Spleen (tissue), 7 donors: ENCODE measurements at regions not wholly inside any gene's neighbourhood (a gene's known extent, or its start where the extent isn't known, plus 50 kb on each side); places are given as distances from the start of the nearest gene placed in this dataset.

Experiments used
- POLR2A ChIP-seq, 3 donors: fragments of 450-650 bp; IDR thresholded peaks; one replicate each; pipeline ENCODE4 v1.5.1; 2017; ENCODE audit warnings: antibody characterized with exemption in 3 of 3, mild to moderate bottlenecking in 1 of 3
- POLR2AphosphoS5 ChIP-seq, 3 donors: sonication (generic); formaldehyde crosslinking; IDR thresholded peaks; one replicate each; pipeline ENCODE4 v1.5.1; 2017; ENCODE audit warnings: antibody characterized with exemption in 3 of 3
- TF ChIP-seq, protein P1 (sequence below), 11 experiments: fragments of 200-600 bp in 7 of 11; fragments of 450-650 bp in 4 of 11; sonication (generic) in 4 of 11; IDR thresholded peaks in 8 of 11; conservative IDR thresholded peaks in 3 of 11; 1 replicate in 7 of 11; 2 replicates in 4 of 11; pipeline versions ENCODE4 v1.4.0 to v1.8.0; 2016 to 2021; ENCODE audit warnings: antibody characterized with exemption in 11 of 11, inconsistent platforms in 4 of 11, mild to moderate bottlenecking in 1 of 11
- donor health status: DM: no; HTN: no; CAD: no; lungs with moderate emphysema.
- donor health status: DM: no; HTN: no; CAD: no.
- donor health status: DM: no; HTN: no; CAD: no.

- TF ChIP-seq, protein P1, sequence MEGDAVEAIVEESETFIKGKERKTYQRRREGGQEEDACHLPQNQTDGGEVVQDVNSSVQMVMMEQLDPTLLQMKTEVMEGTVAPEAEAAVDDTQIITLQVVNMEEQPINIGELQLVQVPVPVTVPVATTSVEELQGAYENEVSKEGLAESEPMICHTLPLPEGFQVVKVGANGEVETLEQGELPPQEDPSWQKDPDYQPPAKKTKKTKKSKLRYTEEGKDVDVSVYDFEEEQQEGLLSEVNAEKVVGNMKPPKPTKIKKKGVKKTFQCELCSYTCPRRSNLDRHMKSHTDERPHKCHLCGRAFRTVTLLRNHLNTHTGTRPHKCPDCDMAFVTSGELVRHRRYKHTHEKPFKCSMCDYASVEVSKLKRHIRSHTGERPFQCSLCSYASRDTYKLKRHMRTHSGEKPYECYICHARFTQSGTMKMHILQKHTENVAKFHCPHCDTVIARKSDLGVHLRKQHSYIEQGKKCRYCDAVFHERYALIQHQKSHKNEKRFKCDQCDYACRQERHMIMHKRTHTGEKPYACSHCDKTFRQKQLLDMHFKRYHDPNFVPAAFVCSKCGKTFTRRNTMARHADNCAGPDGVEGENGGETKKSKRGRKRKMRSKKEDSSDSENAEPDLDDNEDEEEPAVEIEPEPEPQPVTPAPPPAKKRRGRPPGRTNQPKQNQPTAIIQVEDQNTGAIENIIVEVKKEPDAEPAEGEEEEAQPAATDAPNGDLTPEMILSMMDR (IDR thresholded peaks at IDR 0.05 in 8 of 11, conservative IDR thresholded peaks at IDR 0.05 in 3 of 11), result no peak
- TF ChIP-seq POLR2A (IDR thresholded peaks at IDR 0.05) (no peak), POLR2AphosphoS5 (IDR thresholded peaks at IDR 0.05) (no peak)
Measured at GRCh38 chr14:82035397-82035796, 501.7 kb upstream of the SEL1L start.
